Dedifferentiated amniotic fluid mesenchymal stem cell (primary cell): ENCODE measurements at regions not wholly inside any gene's neighbourhood (a gene's known extent, or its start where the extent isn't known, plus 50 kb on each side); places are given as distances from the start of the nearest gene placed in this dataset.
"Not testable (repeated sequence)": the region's sequence is repeated elsewhere in the genome, so short reads cannot be mapped to it uniquely, and the experiment has no call there.

ENCODE experiments used
- DNase-seq: peaks from one replicate; pipeline ENCODE4 v3.0.0-alpha.2; 2016; ENCODE audit errors: extremely low spot score

DNA sequence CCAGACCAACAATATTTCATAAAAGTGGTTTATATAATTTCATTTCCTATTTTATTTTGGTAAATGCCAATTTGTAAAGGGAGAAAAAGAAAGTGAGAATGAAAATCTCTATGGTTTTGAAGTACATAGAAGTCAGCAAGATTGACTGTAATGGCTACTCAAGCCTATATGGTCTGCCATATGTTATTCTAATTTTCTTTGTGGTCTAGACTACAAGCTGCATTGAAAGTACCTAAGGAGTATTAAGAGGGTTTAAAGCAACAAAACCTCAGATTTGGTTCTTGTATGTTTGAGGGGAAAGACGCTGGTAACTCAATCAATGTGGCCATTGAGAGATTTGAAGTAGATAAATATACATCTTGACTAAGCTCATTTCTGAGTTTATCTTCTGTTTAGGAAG lies 193.5 kb upstream of the EYA4 start:
- no peak for DNase-seq

DNA sequence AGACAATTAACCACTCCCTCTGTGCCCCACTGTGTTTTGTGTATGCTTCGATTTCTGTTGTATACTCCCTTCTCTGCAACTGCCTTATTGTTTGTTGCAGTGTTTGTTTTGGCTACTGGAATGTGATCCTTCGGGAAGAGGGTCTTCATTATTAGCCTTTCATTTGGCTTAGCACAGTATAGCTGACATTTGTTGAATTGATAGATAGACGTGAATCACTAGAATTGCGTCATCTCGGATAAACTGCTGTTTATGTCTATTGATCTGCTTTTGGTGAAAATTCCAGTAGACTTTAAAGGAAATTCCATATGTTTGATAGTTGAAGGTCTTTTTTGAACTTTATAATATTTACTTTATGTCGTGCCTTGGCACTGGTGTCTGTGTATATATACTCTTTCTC lies 189.9 kb upstream of the EYA4 start:
- no peak for DNase-seq

DNA sequence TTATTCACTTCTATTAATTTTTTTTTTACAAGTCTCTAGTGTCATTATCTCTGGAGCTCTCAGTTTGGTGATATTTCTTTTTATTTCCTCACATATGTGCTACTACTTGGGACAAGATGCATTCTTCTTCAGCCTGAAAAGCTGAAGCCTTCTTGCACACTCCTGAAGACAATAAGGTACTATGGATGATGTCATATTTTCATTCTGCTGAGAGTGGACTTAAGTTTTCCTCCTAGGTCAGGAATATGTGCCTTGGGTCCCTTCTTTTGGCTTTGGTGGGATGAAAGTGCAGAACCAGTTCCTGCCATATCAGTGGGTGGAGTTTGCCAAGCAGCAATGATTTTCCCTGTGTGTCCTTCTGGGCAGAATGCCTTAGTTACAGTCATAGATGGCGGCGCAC lies 188.7 kb upstream of the EYA4 start:
- DNase-seq, result no peak

DNA sequence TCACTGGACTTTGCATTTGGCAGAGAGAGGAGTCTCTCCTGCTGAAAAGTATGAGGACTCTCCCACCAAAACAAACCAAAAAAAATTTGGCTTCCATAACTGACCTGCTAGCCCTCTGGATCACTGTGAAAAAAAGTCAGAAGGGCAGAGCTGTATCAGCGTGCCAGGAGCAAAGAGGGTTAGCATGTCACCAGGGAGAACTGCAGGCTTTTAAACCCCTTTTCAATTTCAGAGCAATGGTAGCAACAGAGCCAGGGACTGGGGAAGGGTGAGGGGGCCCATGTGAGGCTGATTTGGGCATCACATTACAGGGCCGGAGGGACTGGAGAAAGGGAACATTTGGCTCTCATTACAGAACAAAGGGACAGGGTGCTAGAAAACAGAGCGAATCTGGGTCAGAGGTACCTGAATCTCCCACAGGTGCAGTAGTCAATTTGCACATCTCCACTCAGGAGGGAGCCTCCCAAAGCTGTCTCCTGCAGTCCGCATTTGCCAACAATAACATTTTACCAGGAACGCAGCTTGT lies 185.7 kb upstream of the EYA4 start:
- DNase-seq, result no peak

DNA sequence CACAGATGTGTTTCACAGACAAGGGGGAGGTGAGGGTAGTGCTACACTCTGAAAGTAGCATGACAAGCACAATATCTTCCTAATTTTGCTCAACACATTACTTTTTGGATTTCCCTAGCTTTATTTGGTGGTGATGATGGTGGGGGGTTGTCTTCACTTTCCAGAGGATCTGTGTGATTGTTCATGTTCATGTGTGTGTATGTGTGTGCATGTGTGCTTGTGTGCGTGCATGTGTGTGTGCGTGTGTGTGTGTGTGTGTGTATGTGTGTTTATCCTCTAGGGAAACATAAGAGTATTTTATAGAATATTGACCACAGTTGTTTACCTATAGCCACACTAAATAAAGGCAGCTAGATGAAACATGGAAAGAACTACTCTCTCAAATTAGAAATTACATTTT lies 183.8 kb upstream of the EYA4 start:
- DNase-seq, result no peak

DNA sequence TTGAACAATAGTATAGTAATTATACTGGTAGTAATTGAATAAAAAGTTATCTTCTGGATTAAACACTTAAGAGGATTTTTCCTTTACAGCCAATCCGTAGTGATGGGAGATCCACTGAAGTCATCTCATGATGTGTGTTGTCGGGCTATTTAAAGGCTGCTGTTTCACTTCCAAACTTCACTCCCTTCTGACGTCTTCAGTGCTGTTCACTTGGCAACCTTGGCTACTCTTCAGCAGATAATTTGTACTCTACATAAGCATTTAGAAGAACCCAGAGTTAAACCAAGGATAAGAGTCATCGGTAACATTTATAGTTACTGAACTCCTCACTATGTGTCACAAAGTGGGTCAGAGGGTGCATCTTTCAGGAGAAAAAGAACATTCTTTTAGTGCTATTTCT lies 179.1 kb upstream of the EYA4 start:
- DNase-seq, result no peak

DNA sequence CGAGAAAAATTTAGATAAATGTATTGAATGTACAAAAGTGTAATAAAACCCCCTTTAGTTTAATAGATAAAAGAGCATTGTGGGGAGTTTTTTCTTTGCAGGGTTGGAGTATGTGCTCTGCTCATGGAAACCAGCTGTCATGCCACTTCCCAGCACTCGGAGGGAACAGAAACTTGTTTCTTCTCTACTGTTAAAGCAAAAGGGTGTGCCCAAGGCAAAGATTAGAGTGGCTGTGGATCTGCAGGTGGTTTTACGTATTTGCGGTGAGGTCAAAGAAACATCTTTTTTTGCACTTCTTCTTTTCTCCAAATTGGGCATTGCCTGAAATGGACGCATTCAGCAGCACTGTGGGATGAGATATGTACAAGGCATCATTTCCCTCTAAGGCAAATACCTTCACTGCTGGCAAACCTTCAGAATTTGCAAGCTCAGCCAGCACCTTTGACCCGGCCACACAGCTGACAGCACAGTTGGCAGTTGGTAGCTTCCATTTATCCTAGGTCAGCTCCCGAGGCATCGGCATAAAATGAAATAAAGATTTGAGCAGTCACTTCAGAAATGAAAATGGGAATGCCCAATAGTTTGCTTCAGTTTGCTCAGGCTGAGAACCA lies 178.4 kb upstream of the EYA4 start:
- DNase-seq, result no peak

DNA sequence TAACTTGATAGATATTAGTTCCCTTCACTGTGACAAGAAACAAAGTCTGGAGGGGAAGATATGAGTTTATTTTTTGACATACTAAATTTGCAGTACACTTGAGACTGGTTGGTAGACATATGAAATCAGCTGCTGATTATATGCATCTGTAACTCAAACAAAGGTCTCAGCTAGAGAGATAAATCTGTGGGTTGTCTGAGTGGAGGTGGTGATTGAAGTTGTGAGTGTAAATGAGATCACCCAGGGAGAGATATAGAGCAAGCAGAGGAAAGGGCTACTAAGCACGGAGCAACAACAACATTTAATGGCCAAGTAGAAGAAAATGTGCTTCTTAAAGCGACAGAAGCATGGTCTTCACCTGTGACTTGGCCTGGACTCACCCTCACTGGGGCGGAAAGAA lies 173.2 kb upstream of the EYA4 start:
- DNase-seq, result no peak

DNA sequence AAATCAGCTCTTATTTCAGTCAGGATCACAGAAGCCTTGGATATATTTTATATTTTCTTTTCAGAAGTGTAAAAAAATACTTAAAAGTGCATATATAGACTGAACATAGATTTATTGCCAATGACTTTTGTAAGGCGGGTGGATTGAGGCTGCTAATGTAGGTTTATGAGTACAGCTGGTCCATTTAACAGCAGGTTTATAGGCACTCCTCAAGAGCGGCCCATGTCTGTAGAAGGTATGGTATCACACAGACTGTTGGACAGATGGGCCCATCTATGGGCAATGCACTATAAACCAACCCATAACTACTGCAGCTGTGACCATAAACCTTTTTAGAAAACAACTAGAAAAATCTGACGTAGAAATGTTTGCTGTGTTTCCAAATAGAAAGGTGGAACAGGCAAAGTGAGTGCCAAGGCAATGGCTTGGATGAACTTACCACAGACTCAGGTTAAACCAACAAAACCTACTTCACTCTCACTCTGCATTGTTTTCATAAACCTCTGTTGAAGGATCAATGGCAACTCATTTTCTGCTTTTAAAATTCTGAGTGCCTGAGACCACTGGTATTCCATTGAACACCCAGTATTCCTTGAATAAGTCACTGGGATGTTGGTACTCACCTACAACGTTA lies 170.6 kb upstream of the EYA4 start:
- DNase-seq, result no peak

DNA sequence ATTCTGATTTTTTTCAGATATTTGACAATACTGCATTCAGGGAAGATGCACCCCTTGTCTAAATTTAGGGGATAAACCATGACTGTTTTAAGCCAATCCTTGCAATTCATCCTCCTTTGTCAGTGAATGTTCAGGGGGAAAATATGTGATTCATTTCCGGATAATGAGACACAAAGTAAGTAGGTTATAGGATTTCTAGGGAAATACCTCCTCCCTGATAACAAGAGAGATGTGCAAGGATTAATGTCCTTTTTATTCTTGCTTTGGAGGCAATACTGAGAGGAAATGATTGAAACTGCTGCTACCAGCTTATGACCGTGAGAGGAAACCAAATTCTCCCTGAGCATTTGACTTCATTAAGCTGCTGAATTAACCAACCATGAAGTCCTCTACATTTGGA lies 161.3 kb upstream of the EYA4 start:
- DNase-seq, result no peak

DNA sequence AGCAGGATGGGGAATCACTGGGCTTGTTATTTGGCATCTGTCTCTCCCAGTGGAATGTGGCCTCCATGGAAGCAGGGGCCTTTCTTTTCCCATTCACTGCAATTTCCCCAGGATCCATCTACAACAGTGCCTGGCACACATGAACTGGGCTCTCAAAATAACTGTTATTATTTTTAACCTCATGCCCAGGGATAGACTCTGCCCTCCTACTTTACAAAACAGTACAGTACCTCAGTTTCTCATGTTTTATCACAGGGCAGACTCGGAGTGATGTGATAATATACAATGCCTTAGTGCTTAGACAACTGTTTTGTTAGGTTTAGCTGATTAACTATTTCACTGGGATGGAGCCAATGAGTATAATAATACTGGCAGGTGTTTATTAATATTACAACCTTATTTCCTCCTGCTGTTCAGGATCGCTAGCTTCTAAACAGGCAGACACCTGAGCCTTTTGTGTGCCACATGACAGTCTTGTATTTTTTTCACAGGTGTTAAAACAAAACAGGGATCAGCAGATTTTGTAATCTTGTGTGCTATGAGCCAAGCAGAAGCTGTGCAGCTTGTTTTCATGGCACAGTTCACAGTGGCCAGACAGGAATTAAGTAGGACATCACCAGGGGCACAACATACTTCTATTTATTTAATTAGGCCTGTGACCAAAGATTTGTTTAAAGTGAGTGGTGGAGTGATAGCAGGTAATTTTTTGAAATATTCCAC lies 157.7 kb upstream of the EYA4 start:
- no peak for DNase-seq

DNA sequence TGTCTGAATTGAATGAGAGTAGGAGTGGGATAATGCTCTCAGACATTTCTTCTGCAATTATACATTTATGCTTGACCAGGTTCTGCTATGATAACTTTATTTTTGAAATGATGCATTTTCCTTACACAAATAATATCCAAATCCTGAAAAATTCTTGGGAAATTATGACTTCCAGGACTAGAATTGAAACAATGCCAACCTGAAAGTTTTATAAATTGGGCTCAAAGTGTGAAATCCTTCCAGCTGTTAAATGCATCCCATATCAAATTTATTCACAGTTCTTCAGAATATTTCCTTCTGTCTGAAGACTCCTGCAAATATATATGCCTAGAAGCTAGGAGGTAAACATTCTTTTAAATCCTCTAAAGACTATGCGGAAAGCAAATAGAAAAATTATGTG lies 155.7 kb upstream of the EYA4 start:
- DNase-seq, result no peak

DNA sequence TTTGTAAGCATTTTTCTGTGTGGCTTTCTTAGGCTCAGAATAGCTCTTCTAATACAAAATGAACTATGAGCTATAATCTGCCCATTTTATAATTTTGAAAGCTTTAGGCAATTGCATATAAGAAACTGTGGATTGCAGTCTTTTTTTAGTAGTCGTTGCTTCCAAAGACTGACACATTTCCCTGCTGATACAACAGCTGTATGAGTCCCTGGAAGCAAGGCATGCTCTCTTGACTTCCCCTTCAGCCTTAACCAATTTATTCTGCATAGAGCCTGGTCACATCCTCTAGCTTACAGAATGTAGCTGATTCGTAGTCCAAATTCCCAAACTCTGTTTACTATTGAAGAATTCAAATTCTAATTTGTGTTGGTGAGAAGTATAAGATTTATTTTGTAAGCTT lies 155.3 kb upstream of the EYA4 start:
- no peak for DNase-seq

DNA sequence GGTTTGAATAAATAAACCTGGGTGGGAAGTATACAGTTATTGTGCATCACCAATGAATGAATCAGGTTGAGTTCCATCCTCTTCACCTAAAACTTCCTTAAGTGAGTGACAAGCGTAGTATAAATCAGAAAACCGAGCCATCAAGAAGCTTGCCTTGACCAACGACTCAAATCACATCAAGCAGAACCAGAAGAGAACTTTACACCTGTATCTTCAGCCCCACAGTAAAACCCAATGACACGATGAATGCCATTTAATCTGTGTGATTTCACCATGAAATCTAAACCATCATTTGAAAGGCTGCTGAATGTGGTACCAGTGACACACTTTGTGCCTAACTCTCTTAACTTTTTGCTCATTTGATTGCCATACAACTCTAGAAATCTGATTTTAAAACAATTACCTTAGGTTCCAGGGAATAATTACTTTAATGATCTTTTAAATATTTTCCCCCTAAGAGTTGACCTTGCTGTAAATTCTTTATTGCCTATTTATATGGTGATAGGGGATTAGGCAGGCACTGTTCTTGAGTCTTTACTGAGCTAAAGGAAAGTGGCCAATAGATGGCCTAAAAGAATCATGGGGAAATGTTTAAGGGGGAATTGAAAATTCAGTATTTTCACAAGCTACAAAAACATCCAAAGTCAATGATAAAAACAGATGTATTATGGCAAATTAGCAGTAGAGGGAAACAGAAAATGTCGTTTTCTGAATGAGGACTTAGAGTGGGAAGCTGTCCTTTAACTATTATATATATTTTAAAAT lies 152.0 kb upstream of the EYA4 start:
- DNase-seq, result no peak

DNA sequence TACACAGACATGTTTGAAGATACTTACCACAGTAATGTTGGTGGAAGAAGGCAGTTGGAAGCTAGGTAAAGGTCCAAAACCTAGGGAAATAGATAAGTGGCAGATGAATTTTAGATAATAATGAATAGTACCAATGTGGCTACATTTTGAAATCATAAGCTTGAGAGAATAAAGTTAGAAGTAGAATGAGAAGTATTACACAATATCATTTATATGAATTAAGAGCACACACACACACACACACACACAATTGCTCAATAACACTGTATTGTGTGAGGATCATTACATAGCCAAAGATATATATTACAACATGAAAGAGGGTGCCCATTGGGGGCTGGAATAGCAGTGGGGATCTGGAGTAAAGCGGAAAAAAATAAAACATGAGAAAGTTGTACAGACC lies 149.0 kb upstream of the EYA4 start:
- DNase-seq, result no peak

DNA sequence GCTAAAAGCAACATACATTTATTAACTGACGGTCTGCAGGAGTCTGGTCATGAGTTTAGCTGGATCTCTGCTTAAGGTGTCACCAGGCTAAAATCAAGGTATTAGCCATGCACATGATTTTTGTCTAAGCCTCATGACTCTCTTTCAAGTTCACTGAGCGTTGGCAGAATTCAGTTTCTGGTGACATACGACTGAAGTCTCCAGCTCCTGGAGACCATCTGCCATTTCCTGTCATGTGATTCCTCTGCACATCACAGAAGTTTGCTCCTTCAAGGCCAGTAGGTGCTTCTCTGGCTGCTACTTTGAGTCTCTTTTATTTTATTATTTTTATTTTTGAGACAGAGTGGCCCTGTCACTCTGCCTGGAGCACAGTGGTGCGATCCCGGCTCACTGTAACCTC lies 148.4 kb upstream of the EYA4 start:
- no peak for DNase-seq

DNA sequence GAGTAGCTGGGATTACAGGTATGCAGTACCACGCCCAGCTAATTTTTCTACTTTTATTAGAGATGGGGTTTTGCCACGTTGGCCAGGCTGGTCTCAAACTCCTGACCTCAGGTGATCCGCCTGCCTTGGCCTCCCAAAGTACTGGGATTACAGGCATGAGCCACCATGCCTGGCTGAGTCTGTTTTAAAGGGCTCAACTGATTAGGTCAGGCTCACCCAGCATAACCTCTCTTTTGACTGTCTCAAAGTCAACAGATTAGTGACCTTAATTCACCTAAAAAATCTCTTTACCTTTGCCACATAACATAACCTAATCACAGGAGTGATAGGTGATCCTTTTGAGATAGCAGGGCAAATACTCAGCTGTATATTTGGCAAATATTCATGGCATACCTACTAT lies 147.9 kb upstream of the EYA4 start:
- DNase-seq, result not testable (repeated sequence)

DNA sequence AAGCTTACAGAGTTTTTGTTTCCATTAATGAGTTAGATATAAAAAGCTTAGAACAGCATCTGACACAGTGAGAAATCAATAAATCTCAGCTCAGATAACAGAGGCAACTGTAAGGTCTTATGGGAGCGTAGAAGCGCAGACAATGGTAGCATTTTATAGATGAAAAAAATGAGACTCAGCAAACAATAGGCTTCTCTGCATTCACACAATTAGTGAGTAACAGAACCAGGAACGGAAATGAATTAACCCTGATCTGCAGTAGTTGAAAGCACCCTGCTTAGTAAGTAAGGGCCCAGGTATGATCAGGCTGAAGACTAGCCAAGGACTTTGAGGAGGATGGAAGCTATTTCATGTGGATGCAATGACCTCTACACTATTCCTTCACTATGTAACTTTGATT lies 147.2 kb upstream of the EYA4 start:
- no peak for DNase-seq

DNA sequence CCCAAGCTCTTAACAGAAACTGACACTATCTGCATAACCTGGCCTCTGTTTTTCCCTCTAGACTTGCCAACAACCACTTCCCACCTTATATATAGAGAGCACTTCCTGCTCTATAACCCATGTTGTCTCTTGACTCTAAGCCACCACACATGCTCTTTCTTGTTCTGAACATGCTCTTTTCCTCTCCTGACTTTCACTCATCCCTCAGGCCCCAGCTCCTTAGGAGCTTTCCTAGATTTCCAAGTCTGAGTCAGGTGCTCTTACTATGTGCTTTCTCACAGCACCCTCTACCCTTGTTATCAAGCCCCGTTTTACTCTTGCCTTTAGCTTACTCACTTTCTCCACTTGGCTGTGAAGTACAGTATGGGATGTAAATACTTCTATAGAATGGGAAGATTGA lies 143.9 kb upstream of the EYA4 start:
- no peak for DNase-seq

DNA sequence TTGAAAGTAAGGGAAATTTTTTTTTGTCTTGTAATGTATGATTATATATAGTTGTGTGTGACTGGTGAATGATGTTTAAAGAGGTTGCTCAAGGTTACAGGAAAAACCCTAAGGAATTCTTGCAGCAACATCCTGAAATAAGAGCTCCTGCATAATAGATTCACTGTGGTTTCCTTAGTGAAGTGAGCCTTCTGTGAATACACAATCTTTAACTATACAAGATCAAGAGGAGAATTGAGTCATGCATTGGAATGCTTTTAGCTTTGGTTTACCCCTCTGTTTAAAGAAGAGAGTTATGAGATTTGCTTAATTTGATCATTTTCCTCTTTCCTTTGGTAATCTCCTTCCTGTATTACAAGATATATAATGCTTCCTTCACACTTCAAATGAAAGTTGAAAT lies 141.6 kb upstream of the EYA4 start:
- DNase-seq, result peak; percentile 82

DNA sequence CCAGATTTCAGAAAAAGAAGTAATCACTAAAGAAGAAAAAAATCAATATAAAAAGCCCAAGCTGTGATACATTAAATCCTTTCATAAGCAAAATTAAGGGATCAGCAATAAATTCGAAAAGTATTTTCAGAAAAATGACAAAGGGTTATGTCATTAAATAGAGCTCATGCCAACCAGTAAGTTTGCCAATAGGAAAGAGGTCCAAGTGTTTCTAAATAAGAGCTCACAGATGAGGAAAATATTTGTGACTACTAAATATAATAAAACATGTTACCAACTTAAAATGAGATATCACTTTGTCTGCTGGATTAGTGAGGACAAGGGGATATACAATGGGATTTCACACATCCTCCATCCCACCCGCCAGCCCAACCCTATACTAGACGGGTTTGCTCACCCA lies 140.3 kb upstream of the EYA4 start:
- no peak for DNase-seq

DNA sequence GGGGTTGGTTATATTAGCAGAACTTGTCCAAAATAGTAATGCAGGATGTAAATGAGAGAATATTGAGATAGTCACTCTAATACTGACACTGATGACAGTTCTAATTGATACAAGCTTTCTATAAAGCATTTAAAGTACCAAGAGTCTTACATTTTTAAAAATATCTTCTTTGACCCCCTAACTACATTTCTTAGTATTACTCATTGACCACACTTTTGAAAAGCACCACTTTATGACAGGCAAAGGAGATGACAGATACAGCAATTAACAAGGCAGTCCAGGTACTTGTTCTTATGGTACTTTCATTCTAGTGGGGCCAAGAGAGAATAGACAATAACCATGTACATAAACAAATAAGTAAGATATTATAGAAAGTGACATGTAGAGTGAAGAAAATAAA lies 139.4 kb upstream of the EYA4 start:
- DNase-seq, result no peak

DNA sequence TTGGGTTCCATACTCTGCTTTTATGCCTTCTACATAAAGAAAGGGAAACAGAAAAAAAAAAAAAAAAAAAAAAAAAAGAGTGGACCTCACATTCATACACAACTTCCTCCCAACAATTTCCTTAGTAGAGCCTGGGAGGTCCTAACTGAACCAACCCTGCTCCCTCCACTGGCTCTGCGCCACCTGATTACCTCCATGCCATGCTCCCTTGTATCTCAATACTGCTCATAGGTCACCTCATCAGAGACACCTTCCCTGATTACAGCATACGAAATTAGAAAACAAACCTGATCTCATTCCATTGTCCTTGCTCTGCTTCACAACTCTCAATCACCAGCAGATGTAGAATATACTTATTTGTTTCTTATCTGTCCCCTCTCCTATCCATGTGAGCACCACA lies 134.2 kb upstream of the EYA4 start:
- DNase-seq, result no peak
